Keratinocyte (primary cell): ENCODE measurements at regions not wholly inside any gene's neighbourhood (a gene's known extent, or its start where the extent isn't known, plus 50 kb on each side); places are given as distances from the start of the nearest gene placed in this dataset.

Experiments used
- CTCF ChIP-seq, 3 experiments: IDR thresholded peaks in 1 of 3; conservative IDR thresholded peaks in 1 of 3; optimal IDR thresholded peaks in 1 of 3; 2 replicates in 2 of 3; 3 replicates in 1 of 3; pipeline versions ENCODE3 to v1.5.1; 2011; ENCODE audit warnings: low read length in 3 of 3, mild to moderate bottlenecking in 3 of 3, moderate library complexity in 2 of 3, control low read depth in 1 of 3, inconsistent platforms in 1 of 3; ENCODE audit not compliant: insufficient read depth in 2 of 3; ENCODE audit errors: extremely low read depth in 1 of 3
- EZH2 ChIP-seq: IDR thresholded peaks from one replicate; pipeline ENCODE4 v1.6.1; 2012; ENCODE audit warnings: inconsistent platforms, mild to moderate bottlenecking, low read length, moderate library complexity

- TF ChIP-seq CTCF (optimal IDR thresholded peaks at IDR 0.05 in 1 of 3, IDR thresholded peaks at IDR 0.05 in 1 of 3, conservative IDR thresholded peaks at IDR 0.05 in 1 of 3; ENCODE audit: extremely low read depth in 1 of 3, insufficient read depth in 2 of 3, low read length in 3 of 3) = no peak
- no peak for TF ChIP-seq EZH2
These were observed 616.8 kb downstream of the TAFA4 start for GRCh38 chr3:68315546-68315945.
